Smooth muscle cell (in vitro differentiated cells): ENCODE measurements at regions not wholly inside any gene's neighbourhood (a gene's known extent, or its start where the extent isn't known, plus 50 kb on each side); places are given as distances from the start of the nearest gene placed in this dataset.

Experiments used
- DNase-seq: peaks from one replicate; lab custom pipeline; 2025; ENCODE audit not compliant: unreplicated experiment; lab: John Stamatoyannopoulos, UW
- H2AFZ ChIP-seq: fragments of 200-600 bp; sonication (generic); 2 replicates; pipeline ENCODE4 v1.6.0; 2016; ENCODE audit warnings: antibody characterized with exemption, low read depth, mild to moderate bottlenecking
- H3F3A ChIP-seq: fragments of 200-600 bp; sonication (generic); 2 replicates; pipeline ENCODE4 v1.6.0; 2017; ENCODE audit warnings: antibody characterized with exemption, low read depth
- H3K27ac ChIP-seq: fragments of 200-600 bp; sonication (generic); 2 replicates; pipeline ENCODE4 v1.5.1; 2016; ENCODE audit warnings: low read depth, mild to moderate bottlenecking
- H3K27me3 ChIP-seq: fragments of 200-600 bp; sonication (generic); 2 replicates; pipeline ENCODE4 v1.6.1; 2016; ENCODE audit warnings: low read depth, mild to moderate bottlenecking
- H3K36me3 ChIP-seq: fragments of 200-600 bp; sonication (generic); 2 replicates; pipeline ENCODE4 v1.5.1; 2016; ENCODE audit warnings: low read depth
- H3K4me1 ChIP-seq: fragments of 200-600 bp; sonication (generic); 2 replicates; pipeline ENCODE4 v1.5.1; 2016; ENCODE audit warnings: low read depth
- H3K4me2 ChIP-seq: fragments of 200-600 bp; sonication (generic); 2 replicates; pipeline ENCODE4 v1.6.0; 2016; ENCODE audit warnings: mild to moderate bottlenecking
- H3K4me3 ChIP-seq: fragments of 200-600 bp; sonication (generic); 2 replicates; pipeline ENCODE4 v1.5.1; 2016; ENCODE audit warnings: mild to moderate bottlenecking
- H3K79me2 ChIP-seq: fragments of 200-600 bp; sonication (generic); 2 replicates; pipeline ENCODE4 v1.6.0; 2016; ENCODE audit warnings: low read depth, mild to moderate bottlenecking
- H3K9ac ChIP-seq: fragments of 200-600 bp; sonication (generic); 2 replicates; pipeline ENCODE4 v1.6.0; 2016; ENCODE audit warnings: low read depth
- H3K9me3 ChIP-seq: fragments of 200-600 bp; sonication (generic); replicated peaks from 2 replicates; pipeline ENCODE4 v1.5.1; 2016; ENCODE audit warnings: low read depth
- H4K20me1 ChIP-seq: fragments of 200-600 bp; sonication (generic); 2 replicates; pipeline ENCODE4 v1.6.0; 2016; ENCODE audit warnings: low read depth
- WGBS: methylation state at CpG from one replicate; pipeline ENCODE4 v1.1.7; 2016; ENCODE audit warnings: low lambda C conversion rate; 5-methylcytosine and 5-hydroxymethylcytosine counted together
- TF ChIP-seq, protein P1 (sequence below): fragments of 200-600 bp; sonication (generic); IDR thresholded peaks from 2 replicates; pipeline ENCODE4 v1.5.1; 2017; ENCODE audit warnings: borderline replicate concordance, mild to moderate bottlenecking, antibody characterized with exemption; ENCODE audit not compliant: insufficient read depth, poor library complexity, severe bottlenecking

- H3K79me2 ChIP-seq = no peaks in the 10 kb centered on the region
- TF ChIP-seq, protein P1, sequence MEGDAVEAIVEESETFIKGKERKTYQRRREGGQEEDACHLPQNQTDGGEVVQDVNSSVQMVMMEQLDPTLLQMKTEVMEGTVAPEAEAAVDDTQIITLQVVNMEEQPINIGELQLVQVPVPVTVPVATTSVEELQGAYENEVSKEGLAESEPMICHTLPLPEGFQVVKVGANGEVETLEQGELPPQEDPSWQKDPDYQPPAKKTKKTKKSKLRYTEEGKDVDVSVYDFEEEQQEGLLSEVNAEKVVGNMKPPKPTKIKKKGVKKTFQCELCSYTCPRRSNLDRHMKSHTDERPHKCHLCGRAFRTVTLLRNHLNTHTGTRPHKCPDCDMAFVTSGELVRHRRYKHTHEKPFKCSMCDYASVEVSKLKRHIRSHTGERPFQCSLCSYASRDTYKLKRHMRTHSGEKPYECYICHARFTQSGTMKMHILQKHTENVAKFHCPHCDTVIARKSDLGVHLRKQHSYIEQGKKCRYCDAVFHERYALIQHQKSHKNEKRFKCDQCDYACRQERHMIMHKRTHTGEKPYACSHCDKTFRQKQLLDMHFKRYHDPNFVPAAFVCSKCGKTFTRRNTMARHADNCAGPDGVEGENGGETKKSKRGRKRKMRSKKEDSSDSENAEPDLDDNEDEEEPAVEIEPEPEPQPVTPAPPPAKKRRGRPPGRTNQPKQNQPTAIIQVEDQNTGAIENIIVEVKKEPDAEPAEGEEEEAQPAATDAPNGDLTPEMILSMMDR = no peak
- H3K4me3 ChIP-seq = no peak overlapping the region
- no peaks in the 10 kb centered on the region for H3K4me1 ChIP-seq
- H3F3A ChIP-seq = no peaks in the 10 kb centered on the region
- peak overlapping the region; percentile 73 for H3K27ac ChIP-seq
- no peak overlapping the region for H3K9ac ChIP-seq
- H3K27me3 ChIP-seq = no peaks in the 10 kb centered on the region
- H2AFZ ChIP-seq = no peak overlapping the region
- no peaks in the 10 kb centered on the region for H3K9me3 ChIP-seq
- no peaks in the 10 kb centered on the region for H3K36me3 ChIP-seq
- no peak for DNase-seq
- WGBS = 86% methylated on average over 1 of the region's 1 CpG
- no peaks in the 10 kb centered on the region for H4K20me1 ChIP-seq
- no peak overlapping the region for H3K4me2 ChIP-seq
These were observed 118.4 kb downstream of the ETAA1 start for GRCh38 chr2:67515538-67515937.

DNA sequence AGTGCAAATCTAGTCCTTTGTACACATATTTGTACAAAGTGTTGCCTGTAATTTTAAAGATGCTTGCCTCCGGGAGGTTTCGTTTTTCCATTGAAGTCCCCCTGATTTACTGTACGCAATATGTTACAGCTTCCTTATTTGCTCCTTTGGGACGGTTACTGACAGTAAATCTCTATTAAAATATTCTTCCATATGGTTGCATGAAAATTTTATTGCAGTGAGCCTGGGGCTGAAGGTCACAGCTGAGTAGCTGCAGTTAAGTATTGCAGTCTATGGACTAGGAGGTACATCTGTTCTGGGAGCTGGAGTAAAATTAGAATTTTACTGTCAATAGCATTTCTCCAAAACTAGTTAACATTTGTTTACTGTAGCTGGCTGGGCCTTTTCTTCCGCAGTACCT lies 119.2 kb downstream of the ETAA1 start:
- H3K27ac ChIP-seq = no peak overlapping the region
- H3K4me2 ChIP-seq = no peak overlapping the region
- no peak for DNase-seq
- WGBS = 84% methylated on average over 5 of the region's 5 CpGs
- H3K4me3 ChIP-seq = no peak overlapping the region
- no peaks in the 10 kb centered on the region for H3K4me1 ChIP-seq
- no peak overlapping the region for H3K9ac ChIP-seq
- H3K9me3 ChIP-seq = no peaks in the 10 kb centered on the region
- H3K79me2 ChIP-seq = no peaks in the 10 kb centered on the region
- H3K27me3 ChIP-seq = no peaks in the 10 kb centered on the region
- H3F3A ChIP-seq = no peaks in the 10 kb centered on the region
- H3K36me3 ChIP-seq = no peaks in the 10 kb centered on the region
- no peak overlapping the region for H2AFZ ChIP-seq
- TF ChIP-seq, protein P1 = no peak
- no peaks in the 10 kb centered on the region for H4K20me1 ChIP-seq

DNA sequence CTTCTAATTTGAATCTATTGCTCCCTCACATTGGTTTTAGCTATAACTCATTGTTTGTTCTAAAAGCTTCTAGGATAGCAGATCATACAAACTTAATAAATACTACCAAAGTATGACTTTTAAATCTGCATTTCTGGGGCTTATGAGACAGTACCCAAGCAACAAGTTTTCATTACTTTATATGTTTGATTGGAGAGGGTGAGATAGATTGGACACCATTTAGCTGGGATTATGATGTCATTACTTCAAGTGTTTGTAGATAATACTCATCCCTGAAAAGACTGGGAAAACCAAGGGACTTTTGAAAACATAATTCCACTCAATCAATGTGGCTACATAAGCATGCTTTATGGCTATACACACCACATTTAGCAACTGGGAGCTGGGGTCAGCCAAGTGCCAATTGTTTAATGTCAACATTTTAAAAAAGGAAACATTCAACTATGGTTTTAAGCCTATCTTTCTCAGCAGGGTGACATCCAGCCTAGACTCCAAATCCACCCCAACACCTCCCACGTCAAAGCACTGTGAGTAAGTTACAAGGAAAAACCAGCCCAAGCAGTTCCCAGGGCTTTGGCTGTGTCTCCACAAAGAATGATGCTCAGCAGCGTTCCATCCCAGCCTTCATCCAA lies 119.9 kb downstream of the ETAA1 start:
- H3F3A ChIP-seq = no peaks in the 10 kb centered on the region
- no peaks in the 10 kb centered on the region for H3K79me2 ChIP-seq
- no peak overlapping the region for H3K4me3 ChIP-seq
- H3K27ac ChIP-seq = no peak overlapping the region
- H4K20me1 ChIP-seq = no peaks in the 10 kb centered on the region
- 25% methylated on average over 2 of the region's 2 CpGs for WGBS
- H3K9me3 ChIP-seq = no peaks in the 10 kb centered on the region
- DNase-seq = no peak
- H2AFZ ChIP-seq = no peak overlapping the region
- no peaks in the 10 kb centered on the region for H3K27me3 ChIP-seq
- H3K9ac ChIP-seq = no peak overlapping the region
- no peaks in the 10 kb centered on the region for H3K4me1 ChIP-seq
- no peak overlapping the region for H3K4me2 ChIP-seq
- H3K36me3 ChIP-seq = no peaks in the 10 kb centered on the region
- TF ChIP-seq, protein P1 = no peak

DNA sequence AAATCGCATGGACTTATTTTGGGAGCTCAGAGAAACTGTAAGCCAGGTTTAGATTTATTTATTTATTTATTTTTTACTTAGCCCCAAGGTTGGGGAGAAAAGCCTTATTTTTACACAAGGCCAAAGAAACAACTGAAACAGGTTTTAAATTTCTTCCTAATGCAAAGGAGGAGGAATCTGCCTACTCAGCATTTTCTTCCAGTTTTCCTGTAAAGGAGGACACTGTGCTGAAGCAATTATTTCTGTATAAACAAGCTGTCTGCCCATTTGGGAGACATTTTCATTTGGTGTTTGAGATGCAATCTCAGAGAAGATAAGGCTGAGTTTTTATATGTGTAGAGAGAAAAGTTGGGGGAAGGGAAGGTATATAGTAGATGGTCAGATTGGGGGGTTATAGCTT lies 125.0 kb downstream of the ETAA1 start:
- no peaks in the 10 kb centered on the region for H4K20me1 ChIP-seq
- H3K4me3 ChIP-seq = no peak overlapping the region
- H3K9ac ChIP-seq = no peak overlapping the region
- no peaks in the 10 kb centered on the region for H3K36me3 ChIP-seq
- H2AFZ ChIP-seq = no peak overlapping the region
- H3K4me2 ChIP-seq = no peak overlapping the region
- DNase-seq = no peak
- no peaks in the 10 kb centered on the region for H3K27me3 ChIP-seq
- H3K4me1 ChIP-seq = no peaks in the 10 kb centered on the region
- H3K9me3 ChIP-seq = no peaks in the 10 kb centered on the region
- H3K27ac ChIP-seq = no peak overlapping the region
- TF ChIP-seq, protein P1 = no peak
- H3K79me2 ChIP-seq = no peaks in the 10 kb centered on the region
- 97% methylated on average over 1 of the region's 1 CpG for WGBS
- H3F3A ChIP-seq = no peaks in the 10 kb centered on the region
